ENCODE measurements at regions not wholly inside any gene's neighbourhood (a gene's known extent, or its start where the extent isn't known, plus 50 kb on each side); places are given as distances from the start of the nearest gene placed in this dataset.

DNA sequence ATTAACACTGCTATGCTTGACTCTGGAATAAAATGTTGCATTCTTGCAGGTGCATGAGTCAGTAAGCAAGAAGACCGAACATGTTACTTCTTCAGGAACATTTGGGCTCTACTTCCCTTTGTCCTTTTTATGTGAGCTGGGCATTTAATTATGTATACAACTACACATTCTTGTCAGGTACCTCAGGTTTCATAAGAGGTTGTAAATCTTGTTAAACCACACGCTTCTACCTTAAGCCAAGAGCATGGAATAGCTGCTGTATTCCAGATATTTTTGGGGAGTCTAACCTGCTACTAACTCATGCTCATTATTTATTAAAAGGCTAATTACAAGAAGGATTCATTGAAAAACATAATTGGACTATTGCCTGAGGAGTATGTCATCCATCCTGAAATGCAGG lies 414.2 kb upstream of the KLF6 start:
- intact Hi-C loops (cut with micrococcal nuclease), result no loop called here
- ATAC-seq, result no peak
- TF ChIP-seq, protein P1, sequence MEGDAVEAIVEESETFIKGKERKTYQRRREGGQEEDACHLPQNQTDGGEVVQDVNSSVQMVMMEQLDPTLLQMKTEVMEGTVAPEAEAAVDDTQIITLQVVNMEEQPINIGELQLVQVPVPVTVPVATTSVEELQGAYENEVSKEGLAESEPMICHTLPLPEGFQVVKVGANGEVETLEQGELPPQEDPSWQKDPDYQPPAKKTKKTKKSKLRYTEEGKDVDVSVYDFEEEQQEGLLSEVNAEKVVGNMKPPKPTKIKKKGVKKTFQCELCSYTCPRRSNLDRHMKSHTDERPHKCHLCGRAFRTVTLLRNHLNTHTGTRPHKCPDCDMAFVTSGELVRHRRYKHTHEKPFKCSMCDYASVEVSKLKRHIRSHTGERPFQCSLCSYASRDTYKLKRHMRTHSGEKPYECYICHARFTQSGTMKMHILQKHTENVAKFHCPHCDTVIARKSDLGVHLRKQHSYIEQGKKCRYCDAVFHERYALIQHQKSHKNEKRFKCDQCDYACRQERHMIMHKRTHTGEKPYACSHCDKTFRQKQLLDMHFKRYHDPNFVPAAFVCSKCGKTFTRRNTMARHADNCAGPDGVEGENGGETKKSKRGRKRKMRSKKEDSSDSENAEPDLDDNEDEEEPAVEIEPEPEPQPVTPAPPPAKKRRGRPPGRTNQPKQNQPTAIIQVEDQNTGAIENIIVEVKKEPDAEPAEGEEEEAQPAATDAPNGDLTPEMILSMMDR (IDR thresholded peaks at IDR 0.05), result no peak
- DNase-seq, result no peak
- ChIA-PET CTCF (no interaction called here), POLR2A (no interaction called here)
- Mint-ChIP-seq H3K36me3 (ENCODE audit: low read depth) (no peaks in the 10 kb centered on the region), H3K4me3 (no peak overlapping the region), H3K27me3 (peaks cover 4% of the 10 kb centered on the region), H3K27ac (no peak overlapping the region), H3K9me3 (no peaks in the 10 kb centered on the region), H3K4me1 (ENCODE audit: low read depth) (peaks cover 8% of the 10 kb centered on the region)

DNA sequence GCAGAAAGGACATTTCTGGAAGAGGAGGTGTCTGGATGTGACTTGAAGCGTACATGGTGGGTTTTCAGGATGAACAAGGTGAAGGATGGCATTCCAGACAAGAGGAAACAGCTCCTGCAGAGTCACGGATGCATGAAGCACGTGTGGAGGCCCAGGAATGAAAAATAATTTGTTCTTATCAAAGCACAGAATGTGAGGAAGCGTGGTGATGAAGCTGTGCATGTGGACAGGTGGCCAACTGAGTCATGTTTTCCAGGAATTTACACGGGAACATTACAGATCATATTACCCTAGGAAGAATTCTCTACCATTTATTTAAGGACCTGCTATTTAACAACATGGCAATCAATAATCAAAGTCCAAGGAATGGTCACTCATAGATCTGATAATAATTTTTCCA lies 413.2 kb upstream of the KLF6 start:
- Mint-ChIP-seq H3K36me3 (ENCODE audit: low read depth) (no peaks in the 10 kb centered on the region), H3K4me3 (no peak overlapping the region), H3K27ac (no peak overlapping the region), H3K4me1 (ENCODE audit: low read depth) (peaks cover 8% of the 10 kb centered on the region), H3K9me3 (no peaks in the 10 kb centered on the region), H3K27me3 (peaks cover 4% of the 10 kb centered on the region)
- TF ChIP-seq, protein P1 (IDR thresholded peaks at IDR 0.05), result no peak
- intact Hi-C loops (cut with micrococcal nuclease), result no loop called here
- ChIA-PET POLR2A (no interaction called here), CTCF (no interaction called here)
- DNase-seq (no peak), ATAC-seq (no peak)

DNA sequence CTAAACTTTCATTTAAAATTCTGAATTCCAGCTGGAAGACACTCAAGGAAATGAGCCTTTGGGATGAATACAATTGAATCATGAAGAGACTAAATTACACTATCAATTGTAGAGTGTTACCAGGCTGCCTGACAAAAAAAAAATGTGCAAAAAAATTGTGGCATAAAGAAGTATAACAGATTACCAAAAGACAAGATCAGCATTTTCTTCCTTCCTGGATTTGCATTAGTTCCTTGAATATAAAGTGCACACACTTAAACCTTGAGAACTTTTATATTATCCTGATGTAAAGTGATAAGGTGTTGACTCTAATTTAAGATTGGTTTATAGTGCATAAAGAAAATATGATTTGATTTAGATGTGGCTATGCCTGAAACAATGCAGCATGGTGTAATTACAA lies 412.7 kb upstream of the KLF6 start:
- ChIA-PET POLR2A (no interaction called here), CTCF (no interaction called here)
- Mint-ChIP-seq H3K36me3 (ENCODE audit: low read depth) (no peaks in the 10 kb centered on the region), H3K27ac (no peak overlapping the region), H3K4me1 (ENCODE audit: low read depth) (peaks cover 8% of the 10 kb centered on the region), H3K4me3 (no peak overlapping the region), H3K27me3 (peaks cover 4% of the 10 kb centered on the region), H3K9me3 (no peaks in the 10 kb centered on the region)
- intact Hi-C loops (cut with micrococcal nuclease), result no loop called here
- ATAC-seq (no peak), DNase-seq (no peak)
- TF ChIP-seq, protein P1 (IDR thresholded peaks at IDR 0.05), result no peak

DNA sequence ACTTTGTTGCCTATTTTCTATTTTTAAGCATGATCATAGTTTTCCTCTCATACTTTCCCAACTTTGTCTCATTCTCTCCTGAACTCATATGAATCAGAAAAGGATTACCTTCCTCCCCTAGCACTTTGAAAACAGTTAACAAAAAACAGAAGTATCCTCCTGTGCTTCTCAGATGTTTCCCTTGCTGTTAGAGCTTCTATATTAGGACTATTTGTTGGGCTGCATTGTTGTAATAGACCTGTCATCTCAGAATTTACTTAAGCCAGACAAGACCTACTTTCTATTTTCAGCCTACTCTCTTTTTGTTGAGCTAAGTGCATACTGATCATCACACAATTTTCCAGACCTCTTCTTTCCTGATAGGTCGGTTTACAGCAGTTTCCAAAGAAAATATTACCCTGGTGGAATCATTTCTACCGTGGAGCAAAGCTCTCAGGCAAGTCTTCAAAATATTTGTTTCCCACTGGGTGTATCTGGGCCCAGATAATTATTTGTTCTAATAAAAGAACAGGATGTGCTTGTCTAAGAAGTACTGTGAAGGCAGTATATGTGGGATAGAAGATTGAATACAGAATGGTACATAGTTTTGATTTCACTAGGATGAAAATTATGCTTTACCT lies 411.9 kb upstream of the KLF6 start:
- CTCF ChIA-PET, result no interaction called here
- peaks cover 8% of the 10 kb centered on the region for H3K4me1 Mint-ChIP-seq (ENCODE audit: low read depth)
- ATAC-seq (no peak), DNase-seq (no peak)
- no peaks in the 10 kb centered on the region for H3K9me3 Mint-ChIP-seq
- POLR2A ChIA-PET, result interaction anchor here (0.5 to 0.7 kb wide), 3 partner anchors 74 to 500 kb away, joined by 3 to 4 read pairs (median 3); no protein-coding TSS in a partner anchor
- TF ChIP-seq, protein P1 (IDR thresholded peaks at IDR 0.05), result no peak
- no peak overlapping the region for H3K27ac Mint-ChIP-seq
- H3K4me3 Mint-ChIP-seq, result no peak overlapping the region
- H3K36me3 Mint-ChIP-seq (ENCODE audit: low read depth), result no peaks in the 10 kb centered on the region
- intact Hi-C loops (cut with micrococcal nuclease), result no loop called here
- H3K27me3 Mint-ChIP-seq, result peaks cover 4% of the 10 kb centered on the region

DNA sequence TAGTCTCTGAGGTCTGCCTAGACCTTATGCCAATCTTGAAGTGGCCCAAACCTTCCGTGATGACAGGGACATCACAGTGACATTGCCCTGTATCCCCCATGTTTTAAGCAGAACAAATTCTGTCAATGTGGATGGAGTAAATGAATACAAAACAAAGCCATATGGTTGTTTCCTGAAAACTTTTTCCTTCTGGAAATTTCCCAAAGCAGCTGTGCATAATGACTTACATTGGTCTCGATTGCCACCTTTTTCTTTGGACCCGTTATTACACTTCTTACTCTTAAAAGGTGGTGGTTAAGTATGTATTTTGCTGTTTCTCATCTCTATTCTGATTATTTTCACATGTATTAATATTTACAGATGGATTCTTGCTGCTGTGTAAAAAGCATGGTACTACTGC lies 411.2 kb upstream of the KLF6 start:
- H3K27ac Mint-ChIP-seq, result no peak overlapping the region
- intact Hi-C loops (cut with micrococcal nuclease), result no loop called here
- no peaks in the 10 kb centered on the region for H3K9me3 Mint-ChIP-seq
- DNase-seq (no peak), ATAC-seq (no peak)
- no peaks in the 10 kb centered on the region for H3K36me3 Mint-ChIP-seq (ENCODE audit: low read depth)
- H3K4me3 Mint-ChIP-seq, result no peak overlapping the region
- ChIA-PET POLR2A (interaction anchor here (0.5 kb wide), 1 partner anchor 155 kb away, joined by 4 read pairs; no protein-coding TSS in a partner anchor), CTCF (no interaction called here)
- H3K27me3 Mint-ChIP-seq, result no peaks in the 10 kb centered on the region
- peaks cover 8% of the 10 kb centered on the region for H3K4me1 Mint-ChIP-seq (ENCODE audit: low read depth)
- TF ChIP-seq, protein P1 (IDR thresholded peaks at IDR 0.05), result no peak
